ENCODE measurements at regions not wholly inside any gene's neighbourhood (a gene's known extent, or its start where the extent isn't known, plus 50 kb on each side); places are given as distances from the start of the nearest gene placed in this dataset.

- Histone ChIP-seq H3K4me3 (ENCODE audit: low read depth, low read length) (no peak overlapping the region), H3K9me3 (no peaks in the 10 kb centered on the region), H3K4me1 (peaks cover 37% of the 10 kb centered on the region), H3K27me3 (replicated peaks; ENCODE audit: control insufficient read depth, insufficient read depth, low read length) (no peaks in the 10 kb centered on the region), H3K36me3 (ENCODE audit: control insufficient read depth, insufficient read depth, low read length) (0 out of 2 replicates have a peak, but pooled peaks cover under 1% of the 10 kb centered on the region)
- BruUV-seq (replicated peaks): no TSS peak
- Mint-ChIP-seq H3K4me3 (ENCODE audit: unreplicated experiment) (no peak overlapping the region), H3K9me3 (ENCODE audit: unreplicated experiment) (no peaks in the 10 kb centered on the region), H3K27ac (ENCODE audit: unreplicated experiment) (no peak overlapping the region), H3K36me3 (ENCODE audit: insufficient read depth, unreplicated experiment) (no peaks in the 10 kb centered on the region), H3K27me3 (ENCODE audit: insufficient read depth, unreplicated experiment) (no peaks in the 10 kb centered on the region), H3K4me1 (ENCODE audit: low read depth, unreplicated experiment) (peaks cover 18% of the 10 kb centered on the region)
- no peak for TF ChIP-seq CTCF (IDR thresholded peaks at IDR 0.05; ENCODE audit: insufficient read depth in 1 of 2, low read depth in 1 of 2, low read length in 1 of 2, severe bottlenecking in 1 of 2, unreplicated experiment in 1 of 2)
- intact Hi-C loops (cut with micrococcal nuclease; ENCODE audit: unreplicated experiment): loop anchor here (5.0 kb wide), 1 partner anchor 147 kb away; no protein-coding TSS in a partner anchor
- ChIA-PET CTCF (no interaction called here), POLR2A (no interaction called here)
- DNase-seq: no peak
Observed at GRCh38 chr15:39125226-39125625, 455.7 kb upstream of the THBS1 start.

- Mint-ChIP-seq H3K27me3 (ENCODE audit: insufficient read depth, unreplicated experiment) (no peaks in the 10 kb centered on the region), H3K36me3 (ENCODE audit: insufficient read depth, unreplicated experiment) (peaks cover 4% of the 10 kb centered on the region), H3K4me1 (ENCODE audit: low read depth, unreplicated experiment) (peaks cover 22% of the 10 kb centered on the region), H3K27ac (ENCODE audit: unreplicated experiment) (no peak overlapping the region), H3K9me3 (ENCODE audit: unreplicated experiment) (peaks cover 6% of the 10 kb centered on the region), H3K4me3 (ENCODE audit: unreplicated experiment) (no peak overlapping the region)
- POLR2A ChIA-PET: no interaction called here
- H3K9me3 ChIP-seq: no peaks in the 10 kb centered on the region
- no peak overlapping the region for H3K4me3 ChIP-seq (ENCODE audit: low read depth, low read length)
- no peaks in the 10 kb centered on the region for H3K27me3 ChIP-seq (replicated peaks; ENCODE audit: control insufficient read depth, insufficient read depth, low read length)
- 0 out of 2 replicates have a peak, but pooled peaks cover 1% of the 10 kb centered on the region for H3K36me3 ChIP-seq (ENCODE audit: control insufficient read depth, insufficient read depth, low read length)
- H3K4me1 ChIP-seq: peaks cover 37% of the 10 kb centered on the region
- TF ChIP-seq CTCF (IDR thresholded peaks at IDR 0.05; ENCODE audit: insufficient read depth in 1 of 2, low read depth in 1 of 2, low read length in 1 of 2, severe bottlenecking in 1 of 2, unreplicated experiment in 1 of 2): peak; percentile 57 to 65
- CTCF ChIA-PET: no interaction called here
- intact Hi-C loops (cut with micrococcal nuclease; ENCODE audit: unreplicated experiment): loop anchor here (5.0 kb wide), 1 partner anchor 146 kb away; no protein-coding TSS in a partner anchor
- DNase-seq: peak in 1 of 2 experiments; percentile 52
- BruUV-seq (replicated peaks): no TSS peak
Observed at GRCh38 chr15:39125904-39126303, 455.0 kb upstream of the THBS1 start.

- Mint-ChIP-seq H3K27ac (ENCODE audit: unreplicated experiment) (peak overlapping the region; percentile 68), H3K9me3 (ENCODE audit: unreplicated experiment) (peaks cover 15% of the 10 kb centered on the region), H3K36me3 (ENCODE audit: insufficient read depth, unreplicated experiment) (peaks cover 12% of the 10 kb centered on the region), H3K4me3 (ENCODE audit: unreplicated experiment) (peak overlapping the region; percentile 52), H3K27me3 (ENCODE audit: insufficient read depth, unreplicated experiment) (no peaks in the 10 kb centered on the region), H3K4me1 (ENCODE audit: low read depth, unreplicated experiment) (peaks cover 34% of the 10 kb centered on the region)
- peaks cover 41% of the 10 kb centered on the region for H3K4me1 ChIP-seq
- CTCF ChIA-PET: no interaction called here
- intact Hi-C loops (cut with micrococcal nuclease; ENCODE audit: unreplicated experiment): loop anchor here (5.0 kb wide), 1 partner anchor 145 kb away; no protein-coding TSS in a partner anchor
- H3K27me3 ChIP-seq (replicated peaks; ENCODE audit: control insufficient read depth, insufficient read depth, low read length): no peaks in the 10 kb centered on the region
- H3K9me3 ChIP-seq: no peaks in the 10 kb centered on the region
- 0 out of 2 replicates have a peak, but pooled peaks cover 1% of the 10 kb centered on the region for H3K36me3 ChIP-seq (ENCODE audit: control insufficient read depth, insufficient read depth, low read length)
- no peak for TF ChIP-seq CTCF (IDR thresholded peaks at IDR 0.05; ENCODE audit: insufficient read depth in 1 of 2, low read depth in 1 of 2, low read length in 1 of 2, severe bottlenecking in 1 of 2, unreplicated experiment in 1 of 2)
- POLR2A ChIA-PET: no interaction called here
- no peak overlapping the region for H3K4me3 ChIP-seq (ENCODE audit: low read depth, low read length)
- peak; percentile 26 to 57 for DNase-seq
- no TSS peak for BruUV-seq (replicated peaks)
Observed at GRCh38 chr15:39127151-39127790, 453.6 kb upstream of the THBS1 start.

All from Caco-2 (cell line).